GM21529 (cell line): ENCODE measurements at regions not wholly inside any gene's neighbourhood (a gene's known extent, or its start where the extent isn't known, plus 50 kb on each side); places are given as distances from the start of the nearest gene placed in this dataset.

Experiments used
- ATAC-seq: cut with Tn5 transposase; IDR thresholded peaks from one replicate; pipeline ENCODE4 v1.9.1; 2021; ENCODE audit not compliant: unreplicated experiment

- no peak for ATAC-seq
Observed at GRCh38 chr1:221286399-221286798, 407.2 kb downstream of the HLX start.

- no peak for ATAC-seq
Observed at GRCh38 chr1:221289103-221289502, 409.9 kb downstream of the HLX start.

- no peak for ATAC-seq
Observed at GRCh38 chr1:221290669-221291068, 411.4 kb downstream of the HLX start.

GRCh38 chr1:221291113-221291512, 411.9 kb downstream of the HLX start:
- no peak for ATAC-seq

GRCh38 chr1:221292652-221293051, 413.4 kb downstream of the HLX start:
- no peak for ATAC-seq

GRCh38 chr1:221294242-221294641, 415.0 kb downstream of the HLX start:
- ATAC-seq, result no peak

- ATAC-seq, result no peak
Observed at GRCh38 chr1:221302357-221302756, 423.1 kb downstream of the HLX start.

- no peak for ATAC-seq
Observed at GRCh38 chr1:221302810-221303209, 423.6 kb downstream of the HLX start.

GRCh38 chr1:221303623-221304022, 424.4 kb downstream of the HLX start:
- no peak for ATAC-seq

- no peak for ATAC-seq
Observed at GRCh38 chr1:221306239-221306638, 427.0 kb downstream of the HLX start.

- no peak for ATAC-seq
Observed at GRCh38 chr1:221308534-221309511, 429.6 kb downstream of the HLX start.

GRCh38 chr1:221309723-221310122, 430.5 kb downstream of the HLX start:
- ATAC-seq, result no peak

- ATAC-seq, result no peak
Observed at GRCh38 chr1:221310180-221310579, 430.9 kb downstream of the HLX start.

GRCh38 chr1:221315330-221315729, 426.6 kb downstream of the DUSP10 start:
- ATAC-seq, result no peak

GRCh38 chr1:221316491-221317056, 425.3 kb downstream of the DUSP10 start:
- ATAC-seq, result no peak

GRCh38 chr1:221317537-221317936, 424.4 kb downstream of the DUSP10 start:
- ATAC-seq, result no peak

- no peak for ATAC-seq
Observed at GRCh38 chr1:221327954-221328353, 413.9 kb downstream of the DUSP10 start.

- no peak for ATAC-seq
Observed at GRCh38 chr1:221328371-221328770, 413.5 kb downstream of the DUSP10 start.

- ATAC-seq, result no peak
Observed at GRCh38 chr1:221331273-221332183, 410.4 kb downstream of the DUSP10 start.

- ATAC-seq, result no peak
Observed at GRCh38 chr1:221334062-221334461, 407.8 kb downstream of the DUSP10 start.
